ENCODE measurements at regions not wholly inside any gene's neighbourhood (a gene's known extent, or its start where the extent isn't known, plus 50 kb on each side); places are given as distances from the start of the nearest gene placed in this dataset.

DNA sequence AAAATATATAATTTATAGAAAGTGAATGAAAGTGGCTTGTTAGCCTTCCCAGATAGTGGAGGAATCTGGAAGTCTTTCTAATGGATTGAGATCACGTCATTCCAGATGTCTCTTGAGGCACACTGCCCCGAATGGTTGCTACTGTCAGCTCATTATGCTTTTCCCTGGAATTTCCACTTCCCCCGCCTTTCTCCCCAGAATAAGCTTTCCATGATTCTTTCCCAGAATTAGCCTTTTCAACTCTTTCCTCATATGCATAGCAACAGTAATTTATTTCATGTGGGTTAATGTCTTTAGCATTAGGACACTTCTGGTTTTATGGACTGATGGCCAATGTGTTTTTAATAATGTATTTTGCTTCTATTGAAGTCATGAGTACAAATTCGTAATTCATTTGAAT is 81.5 kb downstream of the PALM2AKAP2 start:
- Histone ChIP-seq H3K27me3 (ENCODE audit: control insufficient read depth, insufficient read depth, low read length) (no peaks in the 10 kb centered on the region), H3K36me3 (ENCODE audit: control insufficient read depth, insufficient read depth, low read length) (no peaks in the 10 kb centered on the region), H3K4me3 (ENCODE audit: low read depth, low read length) (no peak overlapping the region)
- DNase-seq (ENCODE audit: low read depth): no peak
- TF ChIP-seq, protein P1, sequence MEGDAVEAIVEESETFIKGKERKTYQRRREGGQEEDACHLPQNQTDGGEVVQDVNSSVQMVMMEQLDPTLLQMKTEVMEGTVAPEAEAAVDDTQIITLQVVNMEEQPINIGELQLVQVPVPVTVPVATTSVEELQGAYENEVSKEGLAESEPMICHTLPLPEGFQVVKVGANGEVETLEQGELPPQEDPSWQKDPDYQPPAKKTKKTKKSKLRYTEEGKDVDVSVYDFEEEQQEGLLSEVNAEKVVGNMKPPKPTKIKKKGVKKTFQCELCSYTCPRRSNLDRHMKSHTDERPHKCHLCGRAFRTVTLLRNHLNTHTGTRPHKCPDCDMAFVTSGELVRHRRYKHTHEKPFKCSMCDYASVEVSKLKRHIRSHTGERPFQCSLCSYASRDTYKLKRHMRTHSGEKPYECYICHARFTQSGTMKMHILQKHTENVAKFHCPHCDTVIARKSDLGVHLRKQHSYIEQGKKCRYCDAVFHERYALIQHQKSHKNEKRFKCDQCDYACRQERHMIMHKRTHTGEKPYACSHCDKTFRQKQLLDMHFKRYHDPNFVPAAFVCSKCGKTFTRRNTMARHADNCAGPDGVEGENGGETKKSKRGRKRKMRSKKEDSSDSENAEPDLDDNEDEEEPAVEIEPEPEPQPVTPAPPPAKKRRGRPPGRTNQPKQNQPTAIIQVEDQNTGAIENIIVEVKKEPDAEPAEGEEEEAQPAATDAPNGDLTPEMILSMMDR (IDR thresholded peaks at IDR 0.05; ENCODE audit: insufficient read depth, low read length, poor library complexity, severe bottlenecking): no peak

DNA sequence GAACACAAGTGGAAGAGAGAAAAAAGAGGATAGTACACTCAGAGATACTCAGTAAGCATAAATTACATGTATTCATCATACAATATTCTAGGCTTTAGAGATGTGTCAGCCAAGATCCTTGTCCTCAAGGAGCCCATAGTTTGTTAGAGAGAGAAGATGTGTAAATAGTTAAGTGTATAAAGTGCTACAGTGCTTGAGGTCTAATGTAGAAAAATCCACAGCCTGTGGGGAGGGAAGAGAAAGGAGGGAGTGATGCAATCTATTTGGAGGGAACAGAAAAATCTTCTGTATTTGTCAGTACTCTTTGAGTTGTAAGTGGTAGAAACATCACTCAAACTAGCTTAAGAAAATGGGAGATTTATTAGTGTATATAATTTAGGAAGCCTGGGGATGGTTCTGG is 81.9 kb downstream of the PALM2AKAP2 start:
- Histone ChIP-seq H3K36me3 (ENCODE audit: control insufficient read depth, insufficient read depth, low read length) (no peaks in the 10 kb centered on the region), H3K4me3 (ENCODE audit: low read depth, low read length) (no peak overlapping the region), H3K27me3 (ENCODE audit: control insufficient read depth, insufficient read depth, low read length) (no peaks in the 10 kb centered on the region)
- no peak for DNase-seq (ENCODE audit: low read depth)
- TF ChIP-seq, protein P1 (IDR thresholded peaks at IDR 0.05; ENCODE audit: insufficient read depth, low read length, poor library complexity, severe bottlenecking): no peak

DNA sequence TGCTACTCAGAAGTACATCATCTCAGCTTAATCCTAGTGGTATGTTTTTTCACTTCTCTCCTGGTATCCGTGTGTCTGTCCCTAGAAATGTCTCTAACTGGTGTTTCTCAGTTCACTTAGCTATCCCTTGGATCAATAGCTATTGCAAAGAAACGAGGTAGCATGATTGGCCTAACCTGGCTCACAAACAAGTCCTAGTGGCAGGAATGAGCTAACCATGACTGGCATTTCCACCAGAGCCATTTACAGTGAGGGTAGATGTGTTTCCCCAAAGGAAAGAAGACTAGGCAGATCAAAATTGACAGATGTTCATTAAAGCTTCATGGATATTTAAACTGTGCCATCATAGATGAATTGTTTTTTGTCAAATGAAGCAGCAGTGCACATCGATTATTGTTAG is 82.5 kb downstream of the PALM2AKAP2 start:
- no peak overlapping the region for H3K4me3 ChIP-seq (ENCODE audit: low read depth, low read length)
- no peaks in the 10 kb centered on the region for H3K36me3 ChIP-seq (ENCODE audit: control insufficient read depth, insufficient read depth, low read length)
- TF ChIP-seq, protein P1 (IDR thresholded peaks at IDR 0.05; ENCODE audit: insufficient read depth, low read length, poor library complexity, severe bottlenecking): no peak
- H3K27me3 ChIP-seq (ENCODE audit: control insufficient read depth, insufficient read depth, low read length): no peaks in the 10 kb centered on the region
- DNase-seq (ENCODE audit: low read depth): no peak

DNA sequence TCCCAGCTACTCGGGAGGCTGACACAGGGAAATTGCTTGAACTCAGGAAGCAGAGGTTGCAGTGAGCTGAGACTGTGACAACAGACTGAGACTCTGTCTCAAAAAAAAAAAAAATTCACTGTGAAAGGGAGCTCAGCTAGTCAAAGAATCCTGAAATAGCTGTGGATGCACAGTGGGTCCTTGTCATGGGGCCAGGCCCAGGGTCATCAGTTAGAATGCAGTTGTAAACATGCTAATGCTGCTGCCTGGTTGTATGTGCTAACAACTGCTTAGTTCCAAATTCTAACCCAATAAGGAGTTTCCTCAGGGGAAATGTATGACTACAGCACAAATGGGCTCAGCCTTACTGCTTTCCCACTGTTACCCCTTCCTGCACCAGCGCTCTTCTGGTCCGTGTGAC is 84.0 kb downstream of the PALM2AKAP2 start:
- H3K4me3 ChIP-seq (ENCODE audit: low read depth, low read length): no peak overlapping the region
- DNase-seq (ENCODE audit: low read depth): no peak
- no peaks in the 10 kb centered on the region for H3K27me3 ChIP-seq (ENCODE audit: control insufficient read depth, insufficient read depth, low read length)
- no peaks in the 10 kb centered on the region for H3K36me3 ChIP-seq (ENCODE audit: control insufficient read depth, insufficient read depth, low read length)
- TF ChIP-seq, protein P1 (IDR thresholded peaks at IDR 0.05; ENCODE audit: insufficient read depth, low read length, poor library complexity, severe bottlenecking): no peak

DNA sequence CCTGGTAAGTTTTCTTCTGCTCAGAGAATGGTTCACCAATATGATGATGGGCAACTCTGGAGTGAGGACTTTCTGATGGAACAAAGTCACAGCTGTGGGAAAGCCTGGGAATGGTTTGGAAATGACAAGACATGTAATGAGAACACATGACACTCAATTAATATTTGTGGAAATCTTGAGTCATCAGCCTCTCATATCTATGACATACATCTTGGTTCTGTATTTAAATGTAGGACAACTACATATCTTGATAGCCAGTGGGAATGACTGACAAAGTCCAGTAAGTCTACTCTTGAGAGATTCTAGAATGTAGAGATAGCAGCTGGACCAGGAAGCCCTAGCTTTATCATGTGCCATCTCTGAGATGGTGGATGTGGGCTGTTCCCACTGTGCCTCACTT is 85.5 kb downstream of the PALM2AKAP2 start:
- Histone ChIP-seq H3K4me3 (ENCODE audit: low read depth, low read length) (no peak overlapping the region), H3K27me3 (ENCODE audit: control insufficient read depth, insufficient read depth, low read length) (no peaks in the 10 kb centered on the region), H3K36me3 (ENCODE audit: control insufficient read depth, insufficient read depth, low read length) (no peaks in the 10 kb centered on the region)
- TF ChIP-seq, protein P1 (IDR thresholded peaks at IDR 0.05; ENCODE audit: insufficient read depth, low read length, poor library complexity, severe bottlenecking): no peak
- DNase-seq (ENCODE audit: low read depth): no peak

DNA sequence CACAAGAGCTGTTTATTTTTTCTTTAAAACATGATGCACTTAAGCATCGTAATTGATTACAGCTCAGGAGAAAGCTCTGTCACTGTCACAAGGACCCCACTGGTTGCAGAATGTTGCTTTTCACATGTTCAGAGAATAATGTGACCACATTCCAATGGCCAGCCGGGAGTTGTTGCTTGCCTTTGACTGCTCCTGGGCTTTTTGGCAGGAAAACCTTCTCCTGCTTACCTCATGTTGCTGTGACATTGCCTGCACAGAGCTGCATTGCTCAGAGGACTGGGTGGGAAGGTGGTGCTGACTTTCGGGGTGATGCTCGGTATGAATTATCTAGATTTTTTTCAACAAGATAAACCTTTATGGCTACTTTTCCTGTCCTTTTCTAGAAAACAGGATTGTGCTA is 88.2 kb downstream of the PALM2AKAP2 start:
- no peak for DNase-seq (ENCODE audit: low read depth)
- no peak overlapping the region for H3K4me3 ChIP-seq (ENCODE audit: low read depth, low read length)
- no peaks in the 10 kb centered on the region for H3K36me3 ChIP-seq (ENCODE audit: control insufficient read depth, insufficient read depth, low read length)
- TF ChIP-seq, protein P1 (IDR thresholded peaks at IDR 0.05; ENCODE audit: insufficient read depth, low read length, poor library complexity, severe bottlenecking): no peak
- H3K27me3 ChIP-seq (ENCODE audit: control insufficient read depth, insufficient read depth, low read length): no peaks in the 10 kb centered on the region
